HG03175 (cell line): ENCODE measurements at regions not wholly inside any gene's neighbourhood (a gene's known extent, or its start where the extent isn't known, plus 50 kb on each side); places are given as distances from the start of the nearest gene placed in this dataset.
"Not testable (repeated sequence)": the region's sequence is repeated elsewhere in the genome, so short reads cannot be mapped to it uniquely, and the experiment has no call there.

Source experiments
- ATAC-seq: cut with Tn5 transposase; IDR thresholded peaks from one replicate; pipeline ENCODE4 v1.9.1; 2021; ENCODE audit warnings: mild to moderate bottlenecking, moderate library complexity; ENCODE audit not compliant: unreplicated experiment

GRCh38 chr11:11220786-11221185 is 132.3 kb downstream of the CSNK2A3 start:
- ATAC-seq: no peak

- ATAC-seq: no peak
Measured at GRCh38 chr11:11218629-11218986, 134.4 kb downstream of the CSNK2A3 start.

- ATAC-seq: no peak
Measured at GRCh38 chr11:11217929-11218628, 135.0 kb downstream of the CSNK2A3 start.

- ATAC-seq: no peak
Measured at GRCh38 chr11:11217289-11217928, 135.6 kb downstream of the CSNK2A3 start.

GRCh38 chr11:11215944-11216343 is 137.1 kb downstream of the CSNK2A3 start:
- no peak for ATAC-seq

- ATAC-seq: no peak
Measured at GRCh38 chr11:11215058-11215815, 137.8 kb downstream of the CSNK2A3 start.

GRCh38 chr11:11213117-11213516 is 139.9 kb downstream of the CSNK2A3 start:
- ATAC-seq: no peak

GRCh38 chr11:11211888-11212287 is 141.2 kb downstream of the CSNK2A3 start:
- ATAC-seq: no peak

- ATAC-seq: no peak
Measured at GRCh38 chr11:11211186-11211585, 141.9 kb downstream of the CSNK2A3 start.

- no peak for ATAC-seq
Measured at GRCh38 chr11:11210446-11210845, 142.6 kb downstream of the CSNK2A3 start.

- no peak for ATAC-seq
Measured at GRCh38 chr11:11209967-11210366, 143.1 kb downstream of the CSNK2A3 start.

GRCh38 chr11:11208994-11209393 is 144.1 kb downstream of the CSNK2A3 start:
- ATAC-seq: no peak

- ATAC-seq: no peak
Measured at GRCh38 chr11:11207428-11207827, 145.6 kb downstream of the CSNK2A3 start.

- ATAC-seq: no peak
Measured at GRCh38 chr11:11206484-11206883, 146.6 kb downstream of the CSNK2A3 start.

- no peak for ATAC-seq
Measured at GRCh38 chr11:11202885-11203284, 150.2 kb downstream of the CSNK2A3 start.

- ATAC-seq: not testable (repeated sequence)
Measured at GRCh38 chr11:11201302-11201701, 151.7 kb downstream of the CSNK2A3 start.

- ATAC-seq: no peak
Measured at GRCh38 chr11:11192541-11192940, 160.5 kb downstream of the CSNK2A3 start.

GRCh38 chr11:11189506-11189905 is 163.5 kb downstream of the CSNK2A3 start:
- ATAC-seq: no peak

GRCh38 chr11:11186249-11186648 is 166.8 kb downstream of the CSNK2A3 start:
- ATAC-seq: no peak

GRCh38 chr11:11182261-11182660 is 170.8 kb downstream of the CSNK2A3 start:
- ATAC-seq: no peak

- no peak for ATAC-seq
Measured at GRCh38 chr11:11178671-11179638, 174.1 kb downstream of the CSNK2A3 start.
